ENCODE measurements at regions not wholly inside any gene's neighbourhood (a gene's known extent, or its start where the extent isn't known, plus 50 kb on each side); places are given as distances from the start of the nearest gene placed in this dataset.

DNA sequence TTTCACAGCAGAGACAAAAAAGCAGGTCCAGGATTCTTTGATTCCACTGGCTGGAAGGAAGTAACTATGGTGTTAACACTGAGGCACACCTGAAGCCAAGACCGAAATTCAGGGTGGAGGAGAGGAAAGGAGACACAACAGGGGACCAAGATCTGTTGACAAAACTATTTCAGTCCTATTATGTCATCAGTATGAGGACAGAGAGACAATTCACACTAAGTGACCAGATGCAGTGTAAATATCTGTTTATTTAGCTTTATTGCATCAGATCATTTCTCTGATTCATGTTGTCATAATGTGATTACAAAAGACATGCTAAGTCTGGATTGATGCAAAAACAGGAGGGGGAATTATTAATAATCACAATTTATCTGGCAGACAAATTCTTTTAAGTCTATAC, 118.8 kb downstream of the SIPA1L2 start:
- no peaks in the 10 kb centered on the region for H3K27me3 ChIP-seq (ENCODE audit: control insufficient read depth, low read length)
- no peaks in the 10 kb centered on the region for H3F3A ChIP-seq (ENCODE audit: control insufficient read depth, insufficient read depth)
- no peak overlapping the region for H3K27ac ChIP-seq (ENCODE audit: low read depth, low read length)
- H4K20me1 ChIP-seq (ENCODE audit: control insufficient read depth, insufficient read depth, low read depth, low read length) = no peaks in the 10 kb centered on the region
- H3K36me3 ChIP-seq (ENCODE audit: control insufficient read depth, low read length) = no peaks in the 10 kb centered on the region
- no peaks in the 10 kb centered on the region for H3K9me2 ChIP-seq (replicated peaks; ENCODE audit: control insufficient read depth, low read length)
- H3K79me2 ChIP-seq (ENCODE audit: control insufficient read depth, low read length) = no peaks in the 10 kb centered on the region
- no peak overlapping the region for H3K4me2 ChIP-seq (ENCODE audit: low read length)
- no peaks in the 10 kb centered on the region for H3K4me1 ChIP-seq (ENCODE audit: control insufficient read depth, low read length)
- no peak overlapping the region for H3K4me3 ChIP-seq (ENCODE audit: low read length)
- no peaks in the 10 kb centered on the region for H3K9me3 ChIP-seq (ENCODE audit: control insufficient read depth, insufficient read depth, low read length)
- no peak for TF ChIP-seq EZH2phosphoT487 (IDR thresholded peaks at IDR 0.05; ENCODE audit: borderline replicate concordance, low read length)

DNA sequence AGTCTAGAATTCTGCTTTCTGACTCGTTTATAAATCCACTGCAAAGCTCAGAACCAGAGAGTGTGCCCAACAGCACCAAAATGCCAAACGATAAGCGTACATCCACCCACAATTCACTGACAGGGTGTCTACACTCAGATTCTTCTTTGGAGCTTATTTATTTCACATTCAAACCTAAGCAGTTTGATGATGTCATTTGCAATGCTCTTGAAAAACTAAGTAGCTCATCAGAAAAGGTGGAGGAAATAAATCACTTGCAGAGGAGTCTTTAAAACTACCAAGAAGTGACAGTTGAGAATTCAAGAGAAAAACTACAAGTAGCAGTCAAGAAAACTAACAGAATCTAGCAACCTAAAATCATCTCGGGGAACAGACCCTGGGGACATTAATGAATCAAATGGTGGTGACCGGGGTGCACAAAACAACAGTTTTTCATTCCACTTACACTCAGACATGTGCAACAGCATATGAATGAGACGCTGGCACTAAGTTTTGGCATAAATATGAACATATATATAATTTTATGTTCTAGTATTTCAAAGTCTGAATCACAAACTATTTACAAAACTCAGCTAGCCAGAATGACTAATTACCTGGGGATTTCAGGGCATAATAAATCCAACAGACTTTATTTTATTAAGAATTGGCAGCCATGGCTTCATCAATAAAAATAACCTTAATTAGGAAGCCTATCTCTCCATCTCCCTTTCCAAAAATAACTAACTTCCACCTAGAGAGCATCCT, 119.4 kb downstream of the SIPA1L2 start:
- H3K36me3 ChIP-seq (ENCODE audit: control insufficient read depth, low read length) = no peaks in the 10 kb centered on the region
- H3K79me2 ChIP-seq (ENCODE audit: control insufficient read depth, low read length) = no peaks in the 10 kb centered on the region
- H3K27ac ChIP-seq (ENCODE audit: low read depth, low read length) = no peak overlapping the region
- TF ChIP-seq, protein P1, sequence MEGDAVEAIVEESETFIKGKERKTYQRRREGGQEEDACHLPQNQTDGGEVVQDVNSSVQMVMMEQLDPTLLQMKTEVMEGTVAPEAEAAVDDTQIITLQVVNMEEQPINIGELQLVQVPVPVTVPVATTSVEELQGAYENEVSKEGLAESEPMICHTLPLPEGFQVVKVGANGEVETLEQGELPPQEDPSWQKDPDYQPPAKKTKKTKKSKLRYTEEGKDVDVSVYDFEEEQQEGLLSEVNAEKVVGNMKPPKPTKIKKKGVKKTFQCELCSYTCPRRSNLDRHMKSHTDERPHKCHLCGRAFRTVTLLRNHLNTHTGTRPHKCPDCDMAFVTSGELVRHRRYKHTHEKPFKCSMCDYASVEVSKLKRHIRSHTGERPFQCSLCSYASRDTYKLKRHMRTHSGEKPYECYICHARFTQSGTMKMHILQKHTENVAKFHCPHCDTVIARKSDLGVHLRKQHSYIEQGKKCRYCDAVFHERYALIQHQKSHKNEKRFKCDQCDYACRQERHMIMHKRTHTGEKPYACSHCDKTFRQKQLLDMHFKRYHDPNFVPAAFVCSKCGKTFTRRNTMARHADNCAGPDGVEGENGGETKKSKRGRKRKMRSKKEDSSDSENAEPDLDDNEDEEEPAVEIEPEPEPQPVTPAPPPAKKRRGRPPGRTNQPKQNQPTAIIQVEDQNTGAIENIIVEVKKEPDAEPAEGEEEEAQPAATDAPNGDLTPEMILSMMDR (IDR thresholded peaks at IDR 0.05; ENCODE audit: low read depth, low read length, poor library complexity, severe bottlenecking) = no peak
- no peak for TF ChIP-seq EZH2phosphoT487 (IDR thresholded peaks at IDR 0.05; ENCODE audit: borderline replicate concordance, low read length)
- no peaks in the 10 kb centered on the region for H3K27me3 ChIP-seq (ENCODE audit: control insufficient read depth, low read length)
- H3K4me2 ChIP-seq (ENCODE audit: low read length) = no peak overlapping the region
- no peaks in the 10 kb centered on the region for H3K4me1 ChIP-seq (ENCODE audit: control insufficient read depth, low read length)
- H3K4me3 ChIP-seq (ENCODE audit: low read length) = no peak overlapping the region
- H4K20me1 ChIP-seq (ENCODE audit: control insufficient read depth, insufficient read depth, low read depth, low read length) = no peaks in the 10 kb centered on the region
- H3K9me2 ChIP-seq (replicated peaks; ENCODE audit: control insufficient read depth, low read length) = no peaks in the 10 kb centered on the region
- no peaks in the 10 kb centered on the region for H3F3A ChIP-seq (ENCODE audit: control insufficient read depth, insufficient read depth)
- H3K9me3 ChIP-seq (ENCODE audit: control insufficient read depth, insufficient read depth, low read length) = no peaks in the 10 kb centered on the region

DNA sequence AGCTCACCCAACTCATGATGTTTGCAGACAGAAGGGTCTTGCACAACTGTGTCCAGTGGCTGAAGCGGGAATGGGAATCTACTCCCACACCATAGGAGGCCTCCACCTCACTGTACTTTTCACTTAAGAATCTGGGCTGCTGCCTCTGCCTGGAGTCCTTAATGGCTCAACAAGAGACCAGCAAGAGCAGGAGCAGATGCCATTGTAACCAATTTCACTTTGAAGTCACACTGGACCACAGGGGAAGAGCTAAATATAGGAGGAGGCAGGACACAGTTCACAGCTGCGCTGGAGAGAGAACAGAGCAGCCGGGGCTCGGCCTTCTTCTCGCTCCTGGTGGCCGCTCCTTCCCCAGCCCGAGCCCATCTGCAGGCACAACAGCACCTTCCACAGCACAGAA, 120.4 kb downstream of the SIPA1L2 start:
- Histone ChIP-seq H4K20me1 (ENCODE audit: control insufficient read depth, insufficient read depth, low read depth, low read length) (no peaks in the 10 kb centered on the region), H3K9me2 (replicated peaks; ENCODE audit: control insufficient read depth, low read length) (no peaks in the 10 kb centered on the region), H3K9me3 (ENCODE audit: control insufficient read depth, insufficient read depth, low read length) (no peaks in the 10 kb centered on the region), H3K4me3 (ENCODE audit: low read length) (no peak overlapping the region), H3K4me2 (ENCODE audit: low read length) (no peak overlapping the region), H3K79me2 (ENCODE audit: control insufficient read depth, low read length) (no peaks in the 10 kb centered on the region), H3F3A (ENCODE audit: control insufficient read depth, insufficient read depth) (no peaks in the 10 kb centered on the region), H3K27me3 (ENCODE audit: control insufficient read depth, low read length) (no peaks in the 10 kb centered on the region), H3K4me1 (ENCODE audit: control insufficient read depth, low read length) (no peaks in the 10 kb centered on the region), H3K36me3 (ENCODE audit: control insufficient read depth, low read length) (no peaks in the 10 kb centered on the region), H3K27ac (ENCODE audit: low read depth, low read length) (no peak overlapping the region)
- TF ChIP-seq, protein P1 (IDR thresholded peaks at IDR 0.05; ENCODE audit: low read depth, low read length, poor library complexity, severe bottlenecking) = no peak
- TF ChIP-seq EZH2phosphoT487 (IDR thresholded peaks at IDR 0.05; ENCODE audit: borderline replicate concordance, low read length) = no peak

DNA sequence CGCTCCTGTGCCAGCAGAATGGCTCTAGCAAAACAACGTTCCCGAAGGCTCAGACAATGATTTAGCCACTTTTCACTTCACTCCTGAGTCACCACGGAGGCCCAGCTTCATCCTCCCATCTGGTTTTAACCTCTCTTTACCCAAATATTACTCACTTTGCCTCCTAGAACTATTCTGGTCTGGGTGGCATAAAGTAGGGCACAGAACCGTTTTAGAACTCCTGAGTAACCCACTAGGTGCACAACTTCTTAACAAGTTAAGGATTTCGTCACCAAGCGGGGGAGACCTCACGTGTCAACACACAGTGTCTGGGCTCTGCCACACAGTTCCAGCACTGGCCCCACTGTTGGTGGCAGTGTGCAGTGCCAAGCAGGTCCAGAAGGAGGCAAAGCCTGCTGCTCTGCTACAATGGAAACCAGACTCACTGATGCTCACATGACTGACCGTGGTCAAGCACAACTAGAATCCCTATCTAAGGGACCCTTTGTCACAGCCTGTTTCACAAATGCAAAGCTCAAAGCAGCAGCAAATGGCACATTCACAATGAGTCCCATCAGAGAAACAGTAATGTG, 121.7 kb downstream of the SIPA1L2 start:
- no peaks in the 10 kb centered on the region for H3K79me2 ChIP-seq (ENCODE audit: control insufficient read depth, low read length)
- no peaks in the 10 kb centered on the region for H3K36me3 ChIP-seq (ENCODE audit: control insufficient read depth, low read length)
- no peaks in the 10 kb centered on the region for H3K9me2 ChIP-seq (replicated peaks; ENCODE audit: control insufficient read depth, low read length)
- TF ChIP-seq, protein P1 (IDR thresholded peaks at IDR 0.05; ENCODE audit: low read depth, low read length, poor library complexity, severe bottlenecking) = no peak
- no peak for TF ChIP-seq EZH2phosphoT487 (IDR thresholded peaks at IDR 0.05; ENCODE audit: borderline replicate concordance, low read length)
- no peak overlapping the region for H3K4me3 ChIP-seq (ENCODE audit: low read length)
- no peak overlapping the region for H3K27ac ChIP-seq (ENCODE audit: low read depth, low read length)
- no peak overlapping the region for H3K4me2 ChIP-seq (ENCODE audit: low read length)
- H4K20me1 ChIP-seq (ENCODE audit: control insufficient read depth, insufficient read depth, low read depth, low read length) = no peaks in the 10 kb centered on the region
- no peaks in the 10 kb centered on the region for H3K4me1 ChIP-seq (ENCODE audit: control insufficient read depth, low read length)
- H3K27me3 ChIP-seq (ENCODE audit: control insufficient read depth, low read length) = no peaks in the 10 kb centered on the region
- no peaks in the 10 kb centered on the region for H3F3A ChIP-seq (ENCODE audit: control insufficient read depth, insufficient read depth)
- no peaks in the 10 kb centered on the region for H3K9me3 ChIP-seq (ENCODE audit: control insufficient read depth, insufficient read depth, low read length)

All from DOHH2 (cell line).